ENCODE measurements at regions not wholly inside any gene's neighbourhood (a gene's known extent, or its start where the extent isn't known, plus 50 kb on each side); places are given as distances from the start of the nearest gene placed in this dataset.

GRCh38 chr4:3852309-3852708 lies 86.1 kb downstream of the ADRA2C start:
- ATAC-seq (ENCODE audit: low read depth) (no peak), DNase-seq (no peak)
- H3K27me3 Mint-ChIP-seq = no peaks in the 10 kb centered on the region
- POLR2A ChIA-PET = no interaction called here
- H3K27ac Mint-ChIP-seq = no peak overlapping the region
- no peaks in the 10 kb centered on the region for H3K36me3 Mint-ChIP-seq
- no peaks in the 10 kb centered on the region for H3K9me3 Mint-ChIP-seq
- no peak overlapping the region for H3K4me3 Mint-ChIP-seq
- no peaks in the 10 kb centered on the region for H3K4me1 Mint-ChIP-seq

GRCh38 chr4:3852711-3853110 lies 86.5 kb downstream of the ADRA2C start:
- POLR2A ChIA-PET = no interaction called here
- no peak overlapping the region for H3K27ac Mint-ChIP-seq
- no peaks in the 10 kb centered on the region for H3K9me3 Mint-ChIP-seq
- no peak overlapping the region for H3K4me3 Mint-ChIP-seq
- H3K27me3 Mint-ChIP-seq = no peaks in the 10 kb centered on the region
- DNase-seq (no peak), ATAC-seq (ENCODE audit: low read depth) (no peak)
- no peaks in the 10 kb centered on the region for H3K36me3 Mint-ChIP-seq
- H3K4me1 Mint-ChIP-seq = no peaks in the 10 kb centered on the region

GRCh38 chr4:3853388-3854035 lies 87.3 kb downstream of the ADRA2C start:
- H3K27ac Mint-ChIP-seq = no peak overlapping the region
- no peaks in the 10 kb centered on the region for H3K36me3 Mint-ChIP-seq
- ATAC-seq (ENCODE audit: low read depth) (no peak), DNase-seq (no peak)
- H3K9me3 Mint-ChIP-seq = no peaks in the 10 kb centered on the region
- POLR2A ChIA-PET = no interaction called here
- H3K27me3 Mint-ChIP-seq = peaks cover 2% of the 10 kb centered on the region
- no peak overlapping the region for H3K4me3 Mint-ChIP-seq
- no peaks in the 10 kb centered on the region for H3K4me1 Mint-ChIP-seq

- no peak for ATAC-seq (ENCODE audit: low read depth)
Observed at GRCh38 chr4:3854661-3855060, 88.5 kb downstream of the ADRA2C start.

GRCh38 chr4:3855646-3856045 lies 89.5 kb downstream of the ADRA2C start:
- Mint-ChIP-seq H3K27me3 (peaks cover 2% of the 10 kb centered on the region), H3K9me3 (no peaks in the 10 kb centered on the region)
- POLR2A ChIA-PET = no interaction called here

More at GRCh38 chr4:3854661-3855060, 88.5 kb downstream of the ADRA2C start:
- Mint-ChIP-seq H3K9me3 (no peaks in the 10 kb centered on the region), H3K27me3 (peaks cover 2% of the 10 kb centered on the region), H3K36me3 (no peaks in the 10 kb centered on the region), H3K27ac (no peak overlapping the region), H3K4me3 (no peak overlapping the region), H3K4me1 (no peaks in the 10 kb centered on the region)
- POLR2A ChIA-PET = no interaction called here
- DNase-seq = no peak

GRCh38 chr4:3856604-3857204 lies 90.5 kb downstream of the ADRA2C start:
- POLR2A ChIA-PET = no interaction called here
- Mint-ChIP-seq H3K4me3 (no peak overlapping the region), H3K9me3 (no peaks in the 10 kb centered on the region), H3K4me1 (no peaks in the 10 kb centered on the region), H3K27me3 (peaks cover 2% of the 10 kb centered on the region), H3K36me3 (no peaks in the 10 kb centered on the region), H3K27ac (no peak overlapping the region)
- no peak for DNase-seq
- ATAC-seq (ENCODE audit: low read depth) = no peak

More at GRCh38 chr4:3855646-3856045, 89.5 kb downstream of the ADRA2C start:
- H3K36me3 Mint-ChIP-seq = no peaks in the 10 kb centered on the region
- no peaks in the 10 kb centered on the region for H3K4me1 Mint-ChIP-seq
- no peak for DNase-seq
- ATAC-seq (ENCODE audit: low read depth) = no peak
- H3K4me3 Mint-ChIP-seq = no peak overlapping the region
- H3K27ac Mint-ChIP-seq = no peak overlapping the region

- POLR2A ChIA-PET = interaction anchor here (0.6 kb wide), 1 partner anchor 176 kb away, joined by 3 read pairs; no protein-coding TSS in a partner anchor
- H3K4me1 Mint-ChIP-seq = no peaks in the 10 kb centered on the region
- DNase-seq (no peak), ATAC-seq (ENCODE audit: low read depth) (no peak)
- H3K9me3 Mint-ChIP-seq = no peaks in the 10 kb centered on the region
- H3K36me3 Mint-ChIP-seq = no peaks in the 10 kb centered on the region
- H3K27ac Mint-ChIP-seq = no peak overlapping the region
- H3K27me3 Mint-ChIP-seq = peaks cover 2% of the 10 kb centered on the region
- no peak overlapping the region for H3K4me3 Mint-ChIP-seq
Observed at GRCh38 chr4:3857269-3857926, 91.2 kb downstream of the ADRA2C start.

GRCh38 chr4:3858046-3858730 lies 92.0 kb downstream of the ADRA2C start:
- POLR2A ChIA-PET = interaction anchor here (0.6 kb wide), 1 partner anchor 177 kb away, joined by 3 read pairs; no protein-coding TSS in a partner anchor

GRCh38 chr4:3858765-3859388 lies 92.7 kb downstream of the ADRA2C start:
- ATAC-seq (ENCODE audit: low read depth) = no peak
- H3K9me3 Mint-ChIP-seq = no peaks in the 10 kb centered on the region

More at GRCh38 chr4:3858046-3858730, 92.0 kb downstream of the ADRA2C start:
- DNase-seq = no peak
- H3K4me3 Mint-ChIP-seq = no peak overlapping the region
- H3K4me1 Mint-ChIP-seq = no peaks in the 10 kb centered on the region
- ATAC-seq (ENCODE audit: low read depth) = no peak
- H3K36me3 Mint-ChIP-seq = no peaks in the 10 kb centered on the region
- no peaks in the 10 kb centered on the region for H3K9me3 Mint-ChIP-seq
- no peak overlapping the region for H3K27ac Mint-ChIP-seq
- peaks cover 2% of the 10 kb centered on the region for H3K27me3 Mint-ChIP-seq

GRCh38 chr4:3859571-3859970 lies 93.4 kb downstream of the ADRA2C start:
- no peak for ATAC-seq (ENCODE audit: low read depth)
- no peaks in the 10 kb centered on the region for H3K9me3 Mint-ChIP-seq
- DNase-seq = no peak
- no peak overlapping the region for H3K4me3 Mint-ChIP-seq
- H3K27ac Mint-ChIP-seq = no peak overlapping the region
- no peaks in the 10 kb centered on the region for H3K36me3 Mint-ChIP-seq
- H3K4me1 Mint-ChIP-seq = no peaks in the 10 kb centered on the region
- POLR2A ChIA-PET = no interaction called here
- H3K27me3 Mint-ChIP-seq = peaks cover 2% of the 10 kb centered on the region

More at GRCh38 chr4:3858765-3859388, 92.7 kb downstream of the ADRA2C start:
- POLR2A ChIA-PET = no interaction called here
- DNase-seq = no peak
- Mint-ChIP-seq H3K27ac (no peak overlapping the region), H3K36me3 (no peaks in the 10 kb centered on the region), H3K4me1 (no peaks in the 10 kb centered on the region), H3K27me3 (peaks cover 2% of the 10 kb centered on the region), H3K4me3 (no peak overlapping the region)

- H3K9me3 Mint-ChIP-seq = no peaks in the 10 kb centered on the region
- H3K27me3 Mint-ChIP-seq = peaks cover 2% of the 10 kb centered on the region
- ATAC-seq (ENCODE audit: low read depth) (no peak), DNase-seq (no peak)
- POLR2A ChIA-PET = no interaction called here
- no peaks in the 10 kb centered on the region for H3K4me1 Mint-ChIP-seq
- no peaks in the 10 kb centered on the region for H3K36me3 Mint-ChIP-seq
- H3K4me3 Mint-ChIP-seq = no peak overlapping the region
- H3K27ac Mint-ChIP-seq = no peak overlapping the region
Observed at GRCh38 chr4:3860061-3860912, 94.1 kb downstream of the ADRA2C start.

GRCh38 chr4:3860913-3861636 lies 94.9 kb downstream of the ADRA2C start:
- H3K36me3 Mint-ChIP-seq = no peaks in the 10 kb centered on the region
- no peaks in the 10 kb centered on the region for H3K4me1 Mint-ChIP-seq
- DNase-seq (no peak), ATAC-seq (ENCODE audit: low read depth) (no peak)
- no peak overlapping the region for H3K4me3 Mint-ChIP-seq
- H3K27ac Mint-ChIP-seq = no peak overlapping the region
- POLR2A ChIA-PET = no interaction called here
- H3K27me3 Mint-ChIP-seq = peaks cover 2% of the 10 kb centered on the region
- H3K9me3 Mint-ChIP-seq = no peaks in the 10 kb centered on the region

All from activated naive CD8-positive, alpha-beta T cell treated with anti-CD3 and anti-CD28 coated beads, Interleukin-2, amount 10 ng/mL, durations not matched to agents 7 days and 5 days (primary cell).